ENCODE measurements at regions not wholly inside any gene's neighbourhood (a gene's known extent, or its start where the extent isn't known, plus 50 kb on each side); places are given as distances from the start of the nearest gene placed in this dataset.
"Not testable (repeated sequence)": the region's sequence is repeated elsewhere in the genome, so short reads cannot be mapped to it uniquely, and the experiment has no call there.

DNA sequence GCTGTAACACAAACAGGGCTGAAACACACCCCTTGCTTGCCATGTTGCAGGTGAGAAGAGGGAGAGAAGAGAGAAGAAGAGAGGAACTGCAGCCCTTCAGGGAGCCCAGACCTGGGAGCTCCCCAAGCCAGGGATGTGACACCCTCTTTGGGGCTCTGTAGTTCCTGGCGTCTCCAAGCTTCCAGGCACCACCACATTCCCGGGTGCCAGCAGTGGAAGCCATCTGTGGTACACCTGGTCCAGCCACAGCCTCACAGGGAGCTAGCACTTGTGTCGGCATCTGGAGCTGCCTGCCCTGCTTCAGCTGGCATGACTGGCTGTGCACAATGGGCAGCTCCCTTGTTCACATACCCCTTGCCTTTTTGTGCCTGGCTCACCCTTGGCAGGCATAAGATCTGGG is 182.1 kb downstream of the DEPDC1B start:
- DNase-seq (ENCODE audit: low spot score), result no peak

GRCh38 chr5:60517094-60517694 is 182.8 kb downstream of the DEPDC1B start:
- DNase-seq (ENCODE audit: low spot score), result no peak

- no peak for DNase-seq (ENCODE audit: low spot score)
These were observed 183.3 kb downstream of the DEPDC1B start for GRCh38 chr5:60516688-60517087.

DNA sequence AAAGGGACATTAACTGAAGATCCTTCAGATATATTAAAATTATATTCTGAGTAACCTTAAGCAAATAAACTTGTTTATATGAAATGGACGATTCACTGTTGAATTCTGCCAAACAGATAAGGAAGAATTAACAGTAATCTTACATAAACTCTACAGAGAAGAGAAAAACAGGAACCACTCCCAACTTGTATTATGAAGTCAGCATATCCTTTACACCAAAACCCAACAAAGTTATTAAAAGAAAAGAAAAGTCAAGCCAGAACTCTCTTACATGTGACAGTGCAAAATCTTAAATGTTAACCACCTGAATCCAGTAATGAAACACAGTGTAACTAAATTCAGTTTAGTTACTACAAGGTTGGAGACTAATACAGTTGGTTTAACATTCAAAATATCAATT is 185.8 kb downstream of the DEPDC1B start:
- no peak for DNase-seq (ENCODE audit: low spot score)

GRCh38 chr5:60512117-60512516 is 187.8 kb downstream of the DEPDC1B start:
- no peak for DNase-seq (ENCODE audit: low spot score)

GRCh38 chr5:60510663-60511062 is 189.3 kb downstream of the DEPDC1B start:
- DNase-seq (ENCODE audit: low spot score), result no peak

GRCh38 chr5:60510049-60510448 is 189.9 kb downstream of the DEPDC1B start:
- DNase-seq (ENCODE audit: low spot score), result no peak

GRCh38 chr5:60509519-60509918 is 190.4 kb downstream of the DEPDC1B start:
- DNase-seq (ENCODE audit: low spot score), result no peak

GRCh38 chr5:60507687-60508086 is 192.3 kb downstream of the DEPDC1B start:
- DNase-seq (ENCODE audit: low spot score), result peak; percentile 42

- no peak for DNase-seq (ENCODE audit: low spot score)
These were observed 194.4 kb downstream of the DEPDC1B start for GRCh38 chr5:60505373-60506171.

DNA sequence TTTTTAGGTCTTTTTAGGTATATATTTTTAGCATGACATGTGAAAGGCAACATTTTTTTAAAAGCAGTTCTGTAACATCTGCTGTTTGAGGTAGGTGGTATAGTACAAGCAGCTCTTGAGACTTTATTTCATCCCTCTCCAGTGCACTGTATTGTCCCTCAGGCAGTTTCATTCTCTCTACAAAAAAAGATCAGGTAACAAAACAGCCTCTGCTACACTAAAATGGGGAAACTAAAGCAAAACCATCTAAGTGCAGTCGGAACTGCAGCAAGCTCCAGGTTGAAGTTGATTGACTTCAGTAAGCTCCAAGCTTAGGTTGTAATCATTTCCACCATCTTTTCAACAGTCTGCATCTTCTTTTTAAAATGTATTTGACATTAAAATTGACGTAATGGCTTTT is 195.6 kb downstream of the DEPDC1B start:
- no peak for DNase-seq (ENCODE audit: low spot score)

DNA sequence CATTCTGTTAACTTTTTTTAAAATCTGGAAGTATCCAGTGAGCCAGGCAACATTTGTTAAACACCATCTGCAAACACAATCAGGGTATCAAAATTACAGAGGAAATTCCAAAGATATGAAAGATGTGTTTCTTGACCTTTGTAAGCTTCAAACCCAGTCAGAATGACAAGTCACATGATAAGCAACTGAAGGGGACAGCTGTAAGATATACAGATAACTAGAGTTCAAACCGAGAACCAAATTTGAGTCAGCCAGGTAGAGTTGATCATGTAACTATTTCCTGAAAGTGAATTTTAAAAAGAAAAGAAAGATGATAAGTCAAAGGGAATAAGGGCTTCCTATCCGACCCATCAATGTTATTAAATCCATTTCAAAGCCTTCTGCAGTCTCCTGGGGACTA is 196.2 kb downstream of the DEPDC1B start:
- DNase-seq (ENCODE audit: low spot score), result no peak

- DNase-seq (ENCODE audit: low spot score), result no peak
These were observed 202.1 kb downstream of the DEPDC1B start for GRCh38 chr5:60497706-60498500.

DNA sequence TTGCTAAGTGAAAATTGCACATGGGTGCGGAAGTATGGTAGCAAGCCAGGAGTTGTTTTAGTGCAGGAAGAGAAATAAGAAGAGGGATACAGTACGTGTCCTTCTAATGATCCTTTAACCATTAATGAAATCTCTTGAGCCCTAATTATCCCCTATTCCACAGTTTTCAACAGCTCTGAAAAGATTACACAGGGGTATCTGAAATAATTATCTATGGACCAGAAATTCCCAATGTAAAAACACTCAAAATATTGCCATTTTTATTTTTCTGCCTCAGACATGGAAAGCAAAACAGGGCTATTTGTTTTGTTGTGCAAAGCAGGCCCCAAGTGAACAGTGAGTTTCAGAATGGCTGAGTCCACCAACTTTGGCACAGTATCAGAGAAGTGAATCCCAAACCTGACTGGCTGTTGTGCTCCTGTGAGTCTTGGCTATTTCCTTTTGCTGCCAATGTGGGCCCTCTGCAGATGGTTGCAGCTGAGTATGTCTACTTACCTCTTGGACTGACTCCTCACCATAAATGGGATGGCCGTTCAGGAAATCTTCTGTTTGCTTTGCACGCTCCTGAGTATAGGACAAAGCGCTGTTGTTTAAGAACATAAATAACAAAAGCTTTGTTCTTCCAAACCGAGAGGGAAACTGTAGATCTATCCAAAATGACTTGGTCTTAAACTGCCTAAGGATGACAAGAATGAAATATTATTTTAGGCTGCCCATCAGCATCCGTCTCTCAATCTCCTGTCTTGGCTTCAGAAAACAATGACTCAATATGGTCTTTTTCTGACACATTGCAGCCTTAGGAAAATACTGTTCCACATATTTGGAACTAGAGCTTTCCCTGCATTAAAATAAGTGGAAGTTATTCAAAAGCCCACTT is 204.1 kb downstream of the DEPDC1B start:
- no peak for DNase-seq (ENCODE audit: low spot score)

- DNase-seq (ENCODE audit: low spot score), result no peak
These were observed 205.3 kb downstream of the DEPDC1B start for GRCh38 chr5:60494635-60495034.

GRCh38 chr5:60494144-60494543 is 205.8 kb downstream of the DEPDC1B start:
- DNase-seq (ENCODE audit: low spot score), result no peak

GRCh38 chr5:60493372-60493771 is 206.6 kb downstream of the DEPDC1B start:
- no peak for DNase-seq (ENCODE audit: low spot score)

GRCh38 chr5:60492958-60493357 is 207.0 kb downstream of the DEPDC1B start:
- peak; percentile 21 for DNase-seq (ENCODE audit: low spot score)

DNA sequence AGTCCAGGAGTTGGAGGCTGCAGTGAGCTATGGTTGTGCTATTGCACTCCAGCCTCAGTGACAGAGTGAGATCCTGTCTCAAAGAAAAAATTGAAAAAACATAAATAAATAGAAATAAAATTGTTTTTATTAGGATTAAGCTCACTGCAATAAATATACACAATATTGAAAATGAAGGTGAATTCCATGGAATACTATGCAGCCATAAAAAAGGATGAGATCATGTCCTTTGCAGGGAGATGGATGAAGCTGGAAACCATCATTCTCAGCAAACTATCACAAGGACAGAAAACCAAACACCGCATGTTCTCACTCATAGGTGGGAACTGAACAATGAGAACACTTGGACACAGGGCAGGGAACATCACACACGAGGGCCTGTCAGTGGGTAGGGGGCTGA is 207.6 kb downstream of the DEPDC1B start:
- DNase-seq (ENCODE audit: low spot score), result not testable (repeated sequence)

DNA sequence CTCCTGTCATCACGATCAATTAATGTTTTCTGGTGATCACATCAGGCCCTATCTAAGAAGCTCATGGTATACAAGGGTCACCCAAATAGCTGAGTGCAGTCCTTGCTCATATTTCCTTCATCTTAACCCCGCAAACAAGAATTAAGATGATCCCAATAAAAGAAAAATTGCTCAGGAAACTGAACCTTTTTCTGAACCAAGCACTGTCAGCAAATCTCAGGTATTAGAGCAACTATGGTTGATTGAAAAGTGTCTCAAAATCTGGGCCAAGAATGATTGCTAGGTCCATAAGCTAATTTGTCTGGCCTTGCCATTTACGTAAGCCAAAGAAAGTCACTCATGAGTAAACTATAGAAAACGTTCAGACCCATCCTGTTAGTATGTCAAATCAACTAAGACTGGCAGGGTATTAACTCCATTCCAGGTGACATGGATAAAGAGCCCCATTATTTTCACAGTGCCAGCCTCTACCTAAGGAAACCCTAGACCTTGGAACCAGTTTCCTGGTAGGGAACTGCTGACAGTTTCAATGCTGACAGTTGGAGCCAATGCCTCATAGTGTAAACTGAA is 209.3 kb downstream of the DEPDC1B start:
- no peak for DNase-seq (ENCODE audit: low spot score)

- DNase-seq (ENCODE audit: low spot score), result no peak
These were observed 210.1 kb downstream of the DEPDC1B start for GRCh38 chr5:60489856-60490255.

DNA sequence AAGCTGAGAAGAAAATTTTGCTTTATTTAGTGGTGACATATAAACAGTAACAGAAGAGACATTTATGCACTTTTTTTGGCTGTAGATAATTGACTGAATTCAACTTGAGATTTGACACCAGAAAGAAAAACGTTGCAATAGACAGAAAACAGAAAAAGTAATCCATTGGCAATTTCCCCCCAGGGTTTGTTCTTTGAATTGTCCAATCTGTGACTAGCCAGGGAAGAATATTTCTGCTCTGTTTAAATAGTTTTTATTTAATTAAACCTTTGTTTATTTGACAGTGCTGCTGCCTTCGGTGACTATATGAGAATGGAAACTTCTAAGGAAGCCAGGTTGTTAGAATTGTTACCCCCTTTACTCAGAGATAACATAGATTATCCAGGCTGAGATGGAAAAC is 210.6 kb downstream of the DEPDC1B start:
- DNase-seq (ENCODE audit: low spot score), result no peak
